ENCODE measurements at regions not wholly inside any gene's neighbourhood (a gene's known extent, or its start where the extent isn't known, plus 50 kb on each side); places are given as distances from the start of the nearest gene placed in this dataset.

DNA sequence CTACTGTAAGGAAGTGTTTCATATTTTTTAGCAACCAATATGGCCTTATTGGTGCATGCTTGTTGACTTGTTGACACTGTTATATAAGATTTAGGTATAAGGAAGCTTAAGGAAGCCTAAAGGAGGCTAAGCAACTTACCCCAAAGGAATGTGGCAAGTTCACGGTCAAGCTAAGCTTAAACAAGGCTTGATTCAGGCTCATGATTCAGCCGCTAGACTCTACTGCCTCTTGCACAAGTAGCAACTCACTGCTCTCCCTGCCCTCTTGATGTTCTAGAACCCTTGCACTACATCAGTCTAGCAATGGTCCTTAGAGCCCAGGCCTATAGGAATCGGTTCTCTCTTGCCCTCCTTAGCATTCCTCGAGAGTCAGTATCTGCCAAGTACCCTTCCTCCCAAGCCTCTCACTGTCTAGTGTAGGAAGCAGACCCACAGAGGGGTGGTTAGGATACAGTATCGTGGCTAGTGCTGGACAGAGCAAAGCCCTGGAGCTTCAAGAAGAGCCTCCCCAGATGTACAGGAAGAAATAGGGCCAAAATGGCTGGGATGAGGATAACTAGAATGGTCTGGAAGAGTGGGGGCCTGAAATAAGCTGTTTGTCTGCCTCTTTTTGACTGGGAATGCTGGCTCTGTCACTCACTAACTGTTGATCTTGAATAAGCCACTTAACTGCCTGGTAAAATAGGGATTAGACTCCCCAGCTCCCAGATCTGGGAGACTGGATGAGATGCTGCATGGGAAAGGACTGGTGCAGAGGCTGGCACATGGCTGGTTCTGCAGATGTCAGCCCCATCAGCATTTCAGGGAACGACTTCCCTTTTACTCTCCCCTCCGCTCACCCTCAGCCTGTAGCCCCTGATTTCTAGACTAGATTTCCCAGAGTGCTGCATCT lies 122.2 kb downstream of the NAV1 start (continued):
- TF ChIP-seq, protein P1, sequence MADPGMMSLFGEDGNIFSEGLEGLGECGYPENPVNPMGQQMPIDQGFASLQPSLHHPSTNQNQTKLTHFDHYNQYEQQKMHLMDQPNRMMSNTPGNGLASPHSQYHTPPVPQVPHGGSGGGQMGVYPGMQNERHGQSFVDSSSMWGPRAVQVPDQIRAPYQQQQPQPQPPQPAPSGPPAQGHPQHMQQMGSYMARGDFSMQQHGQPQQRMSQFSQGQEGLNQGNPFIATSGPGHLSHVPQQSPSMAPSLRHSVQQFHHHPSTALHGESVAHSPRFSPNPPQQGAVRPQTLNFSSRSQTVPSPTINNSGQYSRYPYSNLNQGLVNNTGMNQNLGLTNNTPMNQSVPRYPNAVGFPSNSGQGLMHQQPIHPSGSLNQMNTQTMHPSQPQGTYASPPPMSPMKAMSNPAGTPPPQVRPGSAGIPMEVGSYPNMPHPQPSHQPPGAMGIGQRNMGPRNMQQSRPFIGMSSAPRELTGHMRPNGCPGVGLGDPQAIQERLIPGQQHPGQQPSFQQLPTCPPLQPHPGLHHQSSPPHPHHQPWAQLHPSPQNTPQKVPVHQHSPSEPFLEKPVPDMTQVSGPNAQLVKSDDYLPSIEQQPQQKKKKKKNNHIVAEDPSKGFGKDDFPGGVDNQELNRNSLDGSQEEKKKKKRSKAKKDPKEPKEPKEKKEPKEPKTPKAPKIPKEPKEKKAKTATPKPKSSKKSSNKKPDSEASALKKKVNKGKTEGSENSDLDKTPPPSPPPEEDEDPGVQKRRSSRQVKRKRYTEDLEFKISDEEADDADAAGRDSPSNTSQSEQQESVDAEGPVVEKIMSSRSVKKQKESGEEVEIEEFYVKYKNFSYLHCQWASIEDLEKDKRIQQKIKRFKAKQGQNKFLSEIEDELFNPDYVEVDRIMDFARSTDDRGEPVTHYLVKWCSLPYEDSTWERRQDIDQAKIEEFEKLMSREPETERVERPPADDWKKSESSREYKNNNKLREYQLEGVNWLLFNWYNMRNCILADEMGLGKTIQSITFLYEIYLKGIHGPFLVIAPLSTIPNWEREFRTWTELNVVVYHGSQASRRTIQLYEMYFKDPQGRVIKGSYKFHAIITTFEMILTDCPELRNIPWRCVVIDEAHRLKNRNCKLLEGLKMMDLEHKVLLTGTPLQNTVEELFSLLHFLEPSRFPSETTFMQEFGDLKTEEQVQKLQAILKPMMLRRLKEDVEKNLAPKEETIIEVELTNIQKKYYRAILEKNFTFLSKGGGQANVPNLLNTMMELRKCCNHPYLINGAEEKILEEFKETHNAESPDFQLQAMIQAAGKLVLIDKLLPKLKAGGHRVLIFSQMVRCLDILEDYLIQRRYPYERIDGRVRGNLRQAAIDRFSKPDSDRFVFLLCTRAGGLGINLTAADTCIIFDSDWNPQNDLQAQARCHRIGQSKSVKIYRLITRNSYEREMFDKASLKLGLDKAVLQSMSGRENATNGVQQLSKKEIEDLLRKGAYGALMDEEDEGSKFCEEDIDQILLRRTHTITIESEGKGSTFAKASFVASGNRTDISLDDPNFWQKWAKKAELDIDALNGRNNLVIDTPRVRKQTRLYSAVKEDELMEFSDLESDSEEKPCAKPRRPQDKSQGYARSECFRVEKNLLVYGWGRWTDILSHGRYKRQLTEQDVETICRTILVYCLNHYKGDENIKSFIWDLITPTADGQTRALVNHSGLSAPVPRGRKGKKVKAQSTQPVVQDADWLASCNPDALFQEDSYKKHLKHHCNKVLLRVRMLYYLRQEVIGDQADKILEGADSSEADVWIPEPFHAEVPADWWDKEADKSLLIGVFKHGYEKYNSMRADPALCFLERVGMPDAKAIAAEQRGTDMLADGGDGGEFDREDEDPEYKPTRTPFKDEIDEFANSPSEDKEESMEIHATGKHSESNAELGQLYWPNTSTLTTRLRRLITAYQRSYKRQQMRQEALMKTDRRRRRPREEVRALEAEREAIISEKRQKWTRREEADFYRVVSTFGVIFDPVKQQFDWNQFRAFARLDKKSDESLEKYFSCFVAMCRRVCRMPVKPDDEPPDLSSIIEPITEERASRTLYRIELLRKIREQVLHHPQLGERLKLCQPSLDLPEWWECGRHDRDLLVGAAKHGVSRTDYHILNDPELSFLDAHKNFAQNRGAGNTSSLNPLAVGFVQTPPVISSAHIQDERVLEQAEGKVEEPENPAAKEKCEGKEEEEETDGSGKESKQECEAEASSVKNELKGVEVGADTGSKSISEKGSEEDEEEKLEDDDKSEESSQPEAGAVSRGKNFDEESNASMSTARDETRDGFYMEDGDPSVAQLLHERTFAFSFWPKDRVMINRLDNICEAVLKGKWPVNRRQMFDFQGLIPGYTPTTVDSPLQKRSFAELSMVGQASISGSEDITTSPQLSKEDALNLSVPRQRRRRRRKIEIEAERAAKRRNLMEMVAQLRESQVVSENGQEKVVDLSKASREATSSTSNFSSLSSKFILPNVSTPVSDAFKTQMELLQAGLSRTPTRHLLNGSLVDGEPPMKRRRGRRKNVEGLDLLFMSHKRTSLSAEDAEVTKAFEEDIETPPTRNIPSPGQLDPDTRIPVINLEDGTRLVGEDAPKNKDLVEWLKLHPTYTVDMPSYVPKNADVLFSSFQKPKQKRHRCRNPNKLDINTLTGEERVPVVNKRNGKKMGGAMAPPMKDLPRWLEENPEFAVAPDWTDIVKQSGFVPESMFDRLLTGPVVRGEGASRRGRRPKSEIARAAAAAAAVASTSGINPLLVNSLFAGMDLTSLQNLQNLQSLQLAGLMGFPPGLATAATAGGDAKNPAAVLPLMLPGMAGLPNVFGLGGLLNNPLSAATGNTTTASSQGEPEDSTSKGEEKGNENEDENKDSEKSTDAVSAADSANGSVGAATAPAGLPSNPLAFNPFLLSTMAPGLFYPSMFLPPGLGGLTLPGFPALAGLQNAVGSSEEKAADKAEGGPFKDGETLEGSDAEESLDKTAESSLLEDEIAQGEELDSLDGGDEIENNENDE (IDR thresholded peaks at IDR 0.05; ENCODE audit: insufficient replicate concordance, low read length): no peak
- TF ChIP-seq, protein P2, sequence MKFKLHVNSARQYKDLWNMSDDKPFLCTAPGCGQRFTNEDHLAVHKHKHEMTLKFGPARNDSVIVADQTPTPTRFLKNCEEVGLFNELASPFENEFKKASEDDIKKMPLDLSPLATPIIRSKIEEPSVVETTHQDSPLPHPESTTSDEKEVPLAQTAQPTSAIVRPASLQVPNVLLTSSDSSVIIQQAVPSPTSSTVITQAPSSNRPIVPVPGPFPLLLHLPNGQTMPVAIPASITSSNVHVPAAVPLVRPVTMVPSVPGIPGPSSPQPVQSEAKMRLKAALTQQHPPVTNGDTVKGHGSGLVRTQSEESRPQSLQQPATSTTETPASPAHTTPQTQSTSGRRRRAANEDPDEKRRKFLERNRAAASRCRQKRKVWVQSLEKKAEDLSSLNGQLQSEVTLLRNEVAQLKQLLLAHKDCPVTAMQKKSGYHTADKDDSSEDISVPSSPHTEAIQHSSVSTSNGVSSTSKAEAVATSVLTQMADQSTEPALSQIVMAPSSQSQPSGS (IDR thresholded peaks at IDR 0.05; ENCODE audit: low read length): no peak
- TF ChIP-seq YY1 (IDR thresholded peaks at IDR 0.05; ENCODE audit: low read depth, low read length) (no peak), JUND (IDR thresholded peaks at IDR 0.05; ENCODE audit: low read length) (no peak), JUN (IDR thresholded peaks at IDR 0.05; ENCODE audit: low read depth, low read length) (no peak), POLR2AphosphoS5 (IDR thresholded peaks at IDR 0.05; ENCODE audit: low read depth, low read length) (no peak)
- TF ChIP-seq, protein P3, sequence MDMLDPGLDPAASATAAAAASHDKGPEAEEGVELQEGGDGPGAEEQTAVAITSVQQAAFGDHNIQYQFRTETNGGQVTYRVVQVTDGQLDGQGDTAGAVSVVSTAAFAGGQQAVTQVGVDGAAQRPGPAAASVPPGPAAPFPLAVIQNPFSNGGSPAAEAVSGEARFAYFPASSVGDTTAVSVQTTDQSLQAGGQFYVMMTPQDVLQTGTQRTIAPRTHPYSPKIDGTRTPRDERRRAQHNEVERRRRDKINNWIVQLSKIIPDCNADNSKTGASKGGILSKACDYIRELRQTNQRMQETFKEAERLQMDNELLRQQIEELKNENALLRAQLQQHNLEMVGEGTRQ (IDR thresholded peaks at IDR 0.05; ENCODE audit: low read length): no peak

All from H1 (cell line).